Endodermal cell (in vitro differentiated cells): ENCODE measurements at regions not wholly inside any gene's neighbourhood (a gene's known extent, or its start where the extent isn't known, plus 50 kb on each side); places are given as distances from the start of the nearest gene placed in this dataset.

ENCODE experiments used
- DNase-seq: peaks from one replicate; pipeline ENCODE4 v3.0.0-alpha.2; 2017
- H3K27ac ChIP-seq: 2 replicates; pipeline ENCODE4 v1.5.1; 2013; ENCODE audit warnings: mild to moderate bottlenecking, low read depth, low read length, moderate library complexity
- H3K27me3 ChIP-seq: 2 replicates; pipeline ENCODE4 v1.6.1; 2013; ENCODE audit warnings: mild to moderate bottlenecking, low read length, moderate library complexity; ENCODE audit not compliant: insufficient read depth, control insufficient read depth, poor library complexity, severe bottlenecking
- H3K36me3 ChIP-seq: 2 replicates; pipeline ENCODE4 v1.7.0; 2013; ENCODE audit warnings: mild to moderate bottlenecking, low read length, moderate library complexity; ENCODE audit not compliant: control insufficient read depth, insufficient read depth
- H3K4me1 ChIP-seq: one replicate; pipeline ENCODE4 v1.7.0; 2013; ENCODE audit warnings: low read length; ENCODE audit not compliant: control insufficient read depth, insufficient read depth
- H3K4me3 ChIP-seq: 2 replicates; pipeline ENCODE4 v1.5.1; 2013; ENCODE audit warnings: mild to moderate bottlenecking, low read length, moderate library complexity
- H3K9ac ChIP-seq: 2 replicates; pipeline ENCODE4 v1.6.1; 2013; ENCODE audit warnings: mild to moderate bottlenecking, low read length, moderate library complexity; ENCODE audit not compliant: poor library complexity, severe bottlenecking; ENCODE audit errors: extremely low read depth
- H3K9me3 ChIP-seq: 2 replicates; pipeline ENCODE4 v1.6.1; 2013; ENCODE audit warnings: mild to moderate bottlenecking, low read length, moderate library complexity; ENCODE audit not compliant: control insufficient read depth
- H3K27ac Mint-ChIP-seq: 2 replicates; pipeline ENCODE4 v1.8.0; 2020; ENCODE audit warnings: mixed read lengths
- H3K27me3 Mint-ChIP-seq: 2 replicates; pipeline ENCODE4 v1.8.0; 2021; ENCODE audit warnings: mild to moderate bottlenecking, mixed read lengths; ENCODE audit not compliant: insufficient read depth
- H3K36me3 Mint-ChIP-seq: 2 replicates; pipeline ENCODE4 v1.8.0; 2020; ENCODE audit warnings: low read depth, mixed read lengths
- H3K4me1 Mint-ChIP-seq: 2 replicates; pipeline ENCODE4 v1.8.0; 2020; ENCODE audit warnings: mixed read lengths
- H3K4me3 Mint-ChIP-seq: 2 replicates; pipeline ENCODE4 v1.8.0; 2020; ENCODE audit warnings: mild to moderate bottlenecking, moderate library complexity, mixed read lengths
- H3K9me3 Mint-ChIP-seq: 2 replicates; pipeline ENCODE4 v1.8.0; 2020; ENCODE audit warnings: mild to moderate bottlenecking, mixed read lengths
- CTCF ChIP-seq: fragments of 200-600 bp; sonication (generic); conservative IDR thresholded peaks from 2 replicates; pipeline ENCODE4 v1.5.0; 2021; ENCODE audit warnings: antibody characterized with exemption, mild to moderate bottlenecking
- WGBS, 2 experiments: methylation state at CpG; one replicate each; pipeline versions ENCODE4 v1.1.5 to v1.1.7; 2013; ENCODE audit warnings: missing lambda C conversion rate in 2 of 2, mixed read lengths in 1 of 2; ENCODE audit not compliant: insufficient coverage in 1 of 2, insufficient read length in 1 of 2; 5-methylcytosine and 5-hydroxymethylcytosine counted together

GRCh38 chr11:23976426-23976825 is 520.4 kb upstream of the LUZP2 start:
- no peaks in the 10 kb centered on the region for H3K36me3 ChIP-seq
- Mint-ChIP-seq H3K4me3 (no peak overlapping the region), H3K27me3 (no peaks in the 10 kb centered on the region), H3K36me3 (no peaks in the 10 kb centered on the region), H3K4me1 (peaks cover 21% of the 10 kb centered on the region), H3K9me3 (no peaks in the 10 kb centered on the region), H3K27ac (no peak overlapping the region)
- H3K27me3 ChIP-seq = no peaks in the 10 kb centered on the region
- H3K4me1 ChIP-seq = peaks cover 10% of the 10 kb centered on the region
- TF ChIP-seq CTCF = no peak
- no peak overlapping the region for H3K4me3 ChIP-seq
- DNase-seq = no peak
- no peaks in the 10 kb centered on the region for H3K9me3 ChIP-seq
- no peak overlapping the region for H3K9ac ChIP-seq
- 98% methylated on average over 1 of the region's 1 CpG; no CpG with 5 or more reads in 1 of the 2 experiments for WGBS, 2 experiments
- H3K27ac ChIP-seq = no peak overlapping the region

GRCh38 chr11:23976841-23977271 is 520.0 kb upstream of the LUZP2 start:
- Mint-ChIP-seq H3K4me1 (peaks cover 21% of the 10 kb centered on the region), H3K36me3 (no peaks in the 10 kb centered on the region), H3K9me3 (no peaks in the 10 kb centered on the region), H3K4me3 (no peak overlapping the region), H3K27me3 (no peaks in the 10 kb centered on the region), H3K27ac (no peak overlapping the region)
- H3K9ac ChIP-seq = no peak overlapping the region
- no peak overlapping the region for H3K27ac ChIP-seq
- H3K9me3 ChIP-seq = no peaks in the 10 kb centered on the region
- H3K27me3 ChIP-seq = no peaks in the 10 kb centered on the region
- DNase-seq = no peak
- peaks cover 10% of the 10 kb centered on the region for H3K4me1 ChIP-seq
- no peaks in the 10 kb centered on the region for H3K36me3 ChIP-seq
- TF ChIP-seq CTCF = no peak
- H3K4me3 ChIP-seq = no peak overlapping the region

GRCh38 chr11:23988381-23989006 is 508.4 kb upstream of the LUZP2 start:
- no peak for TF ChIP-seq CTCF
- no peaks in the 10 kb centered on the region for H3K27me3 ChIP-seq
- H3K4me3 ChIP-seq = no peak overlapping the region
- H3K36me3 ChIP-seq = no peaks in the 10 kb centered on the region
- no peak overlapping the region for H3K27ac ChIP-seq
- no peak overlapping the region for H3K9ac ChIP-seq
- Mint-ChIP-seq H3K36me3 (no peaks in the 10 kb centered on the region), H3K27me3 (no peaks in the 10 kb centered on the region), H3K9me3 (no peaks in the 10 kb centered on the region), H3K4me1 (no peaks in the 10 kb centered on the region), H3K4me3 (no peak overlapping the region), H3K27ac (no peak overlapping the region)
- WGBS, 2 experiments = 100% methylated on average over 1 of the region's 1 CpG
- no peaks in the 10 kb centered on the region for H3K4me1 ChIP-seq
- no peaks in the 10 kb centered on the region for H3K9me3 ChIP-seq
- no peak for DNase-seq
